GM21447 (cell line): ENCODE measurements at regions not wholly inside any gene's neighbourhood (a gene's known extent, or its start where the extent isn't known, plus 50 kb on each side); places are given as distances from the start of the nearest gene placed in this dataset.

Experiments
- ATAC-seq: cut with Tn5 transposase; IDR thresholded peaks from one replicate; pipeline ENCODE4 v1.9.1; 2021; ENCODE audit not compliant: unreplicated experiment

DNA sequence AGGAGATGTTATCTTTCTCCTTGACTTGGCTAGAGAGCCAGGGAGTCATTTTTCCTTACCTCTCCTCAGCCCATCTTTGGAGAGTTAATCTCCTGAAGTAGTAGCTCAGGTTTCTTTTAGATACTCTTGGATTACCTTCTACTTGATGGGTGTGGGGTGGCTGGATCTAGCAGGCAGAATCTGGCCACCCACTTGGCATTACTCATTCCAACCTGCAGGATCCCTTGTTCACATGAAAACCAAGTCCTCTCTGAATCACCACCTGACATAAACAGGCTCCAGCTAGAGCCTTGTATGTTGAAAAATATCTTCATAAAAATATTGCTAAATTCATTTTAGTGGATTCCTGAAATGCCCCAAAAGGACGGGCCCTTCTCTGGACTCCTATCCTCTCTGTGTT, 250.6 kb upstream of the PLET1 start:
- no peak for ATAC-seq

DNA sequence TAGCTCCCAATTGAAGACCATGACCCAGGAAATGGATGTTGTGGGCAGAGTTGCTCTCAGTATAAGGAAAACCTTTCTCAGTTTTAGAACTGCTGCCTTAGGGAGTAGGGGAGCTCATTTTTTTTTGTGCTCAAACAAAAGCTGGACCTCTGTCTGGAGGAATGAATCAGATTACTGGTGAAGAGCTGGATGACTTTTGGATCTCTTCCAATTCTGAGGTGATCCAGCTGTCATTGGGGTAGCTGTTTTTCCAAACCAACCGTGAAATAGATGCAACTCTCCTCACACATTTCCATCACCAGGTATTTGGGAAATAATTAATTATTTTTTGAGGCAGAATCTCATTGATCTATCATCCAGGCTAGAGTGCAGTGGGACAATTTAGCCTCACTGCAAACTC, 251.3 kb upstream of the PLET1 start:
- ATAC-seq = no peak

- no peak for ATAC-seq
Observed at GRCh38 chr11:112513417-112513816, 252.8 kb upstream of the PLET1 start.

- no peak for ATAC-seq
Observed at GRCh38 chr11:112514011-112514740, 253.5 kb upstream of the PLET1 start.

- no peak for ATAC-seq
Observed at GRCh38 chr11:112516261-112516660, 255.6 kb upstream of the PLET1 start.

- no peak for ATAC-seq
Observed at GRCh38 chr11:112516755-112517154, 256.1 kb upstream of the PLET1 start.

- ATAC-seq = no peak
Observed at GRCh38 chr11:112518371-112518770, 257.7 kb upstream of the PLET1 start.

DNA sequence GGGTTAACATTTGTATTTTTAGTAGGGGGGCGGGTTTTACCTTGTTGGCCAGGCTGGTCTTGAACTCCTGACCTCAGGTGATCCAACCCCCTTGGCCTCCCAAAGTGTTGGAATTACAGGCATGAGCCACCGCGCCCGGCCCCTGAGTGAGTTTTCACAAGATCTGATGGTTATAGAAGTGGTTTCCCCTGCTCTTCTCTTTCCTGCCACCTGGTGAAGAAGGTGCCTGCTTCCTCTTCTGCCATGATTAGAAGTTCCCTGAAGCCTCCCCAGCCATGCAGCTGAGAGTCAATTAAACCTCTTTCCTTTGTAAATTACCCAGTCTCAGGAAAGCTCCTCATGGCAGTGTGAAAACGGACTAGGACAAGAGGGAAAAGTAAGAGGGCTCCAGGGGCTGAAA, 259.1 kb upstream of the PLET1 start:
- ATAC-seq = no peak

GRCh38 chr11:112520354-112520753, 259.7 kb upstream of the PLET1 start:
- ATAC-seq = no peak

DNA sequence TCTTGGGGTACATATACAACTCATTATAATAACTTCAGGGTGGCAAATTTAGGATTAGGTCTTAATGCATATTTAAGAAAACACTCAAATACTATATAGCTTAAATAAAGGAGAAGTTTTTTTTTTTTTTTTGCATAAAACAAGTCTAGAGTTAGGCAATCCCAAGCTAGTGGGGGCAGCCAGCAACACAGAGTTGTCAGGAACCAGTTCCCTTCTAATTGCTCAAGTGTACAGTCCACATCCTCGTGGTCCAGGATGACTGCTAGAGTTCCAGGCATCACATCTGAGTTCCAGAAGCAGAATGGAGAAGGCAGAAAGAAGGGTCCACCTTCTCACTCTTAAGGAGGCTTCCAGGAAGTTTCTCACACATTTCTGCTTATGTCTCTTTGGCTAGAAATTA, 261.9 kb upstream of the PLET1 start:
- no peak for ATAC-seq

DNA sequence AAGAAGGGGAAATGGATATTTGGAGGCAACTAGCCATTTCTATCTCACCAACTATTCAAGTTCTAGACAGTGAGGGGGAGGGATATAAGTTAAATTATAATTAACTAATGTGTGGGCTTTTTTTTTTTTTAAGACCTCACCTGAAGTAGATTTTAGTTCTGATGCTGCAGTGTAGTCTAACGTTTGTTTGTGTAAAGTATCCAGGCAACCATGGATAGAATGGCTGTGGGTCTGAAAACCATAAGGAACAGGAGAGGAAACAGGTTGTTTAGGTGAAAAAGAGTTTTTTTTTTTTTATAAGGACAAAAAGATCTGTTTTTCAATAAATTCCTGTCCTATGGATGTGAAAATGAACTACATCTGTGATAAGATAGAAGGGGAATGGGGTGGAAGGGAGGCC, 262.4 kb upstream of the PLET1 start:
- no peak for ATAC-seq

GRCh38 chr11:112523477-112523876, 262.8 kb upstream of the PLET1 start:
- ATAC-seq = no peak

GRCh38 chr11:112523951-112524350, 263.3 kb upstream of the PLET1 start:
- no peak for ATAC-seq

DNA sequence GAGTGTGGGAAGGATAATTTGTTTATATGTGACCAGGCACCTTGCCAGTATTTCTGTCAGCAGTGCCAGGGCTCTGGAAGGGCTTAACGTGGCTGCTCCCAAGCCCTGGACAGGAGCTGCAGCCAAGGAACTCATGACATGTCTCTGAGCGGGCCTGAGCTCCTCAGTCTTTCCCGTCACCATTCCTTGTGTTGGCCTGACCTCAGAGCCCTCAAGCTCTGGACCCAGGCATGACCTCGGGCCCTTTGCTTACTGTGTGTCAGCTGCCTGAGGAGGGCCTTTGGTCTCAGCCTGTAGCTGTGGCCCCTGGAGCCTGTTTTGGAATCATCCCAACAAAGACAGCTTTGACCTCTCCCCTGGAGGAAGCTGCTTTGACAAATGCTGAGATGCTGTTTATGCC, 264.1 kb upstream of the PLET1 start:
- no peak for ATAC-seq

- ATAC-seq = no peak
Observed at GRCh38 chr11:112525270-112525669, 264.6 kb upstream of the PLET1 start.

- ATAC-seq = no peak
Observed at GRCh38 chr11:112525844-112526590, 265.4 kb upstream of the PLET1 start.

DNA sequence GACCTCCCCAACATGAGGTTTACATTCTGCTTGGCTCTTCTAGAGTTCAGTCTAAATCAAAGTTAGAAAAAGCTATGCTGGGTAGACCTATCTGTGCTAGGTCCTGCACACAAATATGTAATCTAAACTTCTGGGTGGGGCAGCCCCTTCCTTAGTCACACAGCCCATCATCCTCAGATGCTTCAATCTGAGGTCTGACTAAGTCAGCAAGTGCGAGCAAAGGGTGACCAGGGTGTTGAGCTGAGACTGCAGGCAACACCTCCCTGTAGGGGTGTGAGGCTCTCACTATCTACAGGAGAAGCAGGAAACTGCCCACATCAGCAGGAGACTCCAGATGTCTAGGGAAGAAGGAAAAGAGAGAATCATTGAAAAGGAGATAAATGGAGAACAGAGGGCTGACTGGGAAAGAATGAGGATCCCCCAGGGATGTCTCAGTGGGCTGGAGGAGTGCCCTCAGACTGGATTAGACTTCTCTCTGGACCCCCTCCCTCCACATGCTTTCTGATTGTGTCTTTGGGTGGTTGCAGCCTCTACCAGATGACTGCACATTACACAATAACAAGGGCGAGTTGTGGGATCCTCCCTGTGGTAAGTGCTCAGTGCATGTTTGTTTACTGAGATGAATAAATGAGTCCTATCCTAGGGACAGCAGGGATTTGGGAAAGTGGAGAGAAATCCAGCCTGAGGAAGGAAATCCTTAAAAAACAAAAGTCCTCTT, 266.2 kb upstream of the PLET1 start:
- no peak for ATAC-seq

DNA sequence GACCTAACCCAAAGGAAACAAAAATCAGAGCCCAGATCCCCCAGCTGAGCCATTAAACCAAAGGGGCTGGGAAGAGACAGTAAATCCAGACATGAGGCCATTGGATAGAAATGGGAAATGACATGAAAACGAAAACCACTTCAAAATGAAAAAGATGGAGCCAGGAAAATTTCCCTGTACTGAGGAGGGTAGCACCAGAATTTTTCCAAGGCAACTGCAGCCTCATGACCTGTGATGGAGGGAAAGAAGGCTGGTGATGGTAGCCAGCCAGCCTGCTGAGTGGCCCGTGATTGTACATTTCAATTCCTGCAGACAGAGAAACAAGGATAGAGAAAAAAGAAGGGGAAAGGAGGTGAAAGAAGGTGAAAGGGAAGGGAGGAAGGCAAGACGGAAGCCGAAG, 268.4 kb upstream of the PLET1 start:
- ATAC-seq = no peak

- no peak for ATAC-seq
Observed at GRCh38 chr11:112532506-112532905, 271.8 kb upstream of the PLET1 start.

DNA sequence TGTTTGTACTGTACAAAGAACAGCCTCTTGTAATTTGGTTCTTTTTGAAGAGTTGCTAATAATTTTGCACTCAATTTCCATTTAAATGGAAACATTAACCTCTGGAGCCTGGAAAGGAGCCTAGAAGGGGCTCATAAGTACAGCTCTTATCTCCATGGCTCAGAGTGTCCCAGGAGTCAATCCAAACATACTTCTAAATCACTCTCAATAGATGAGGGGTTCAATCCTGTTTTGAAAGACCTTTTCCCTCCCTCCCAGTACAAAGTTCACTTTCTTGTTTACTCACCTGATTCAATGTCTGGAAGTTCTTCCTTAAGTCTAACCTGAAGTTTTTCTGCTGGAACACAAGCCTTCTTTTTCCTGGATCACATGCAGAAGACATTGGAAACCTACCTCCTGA, 273.0 kb upstream of the PLET1 start:
- ATAC-seq = no peak

DNA sequence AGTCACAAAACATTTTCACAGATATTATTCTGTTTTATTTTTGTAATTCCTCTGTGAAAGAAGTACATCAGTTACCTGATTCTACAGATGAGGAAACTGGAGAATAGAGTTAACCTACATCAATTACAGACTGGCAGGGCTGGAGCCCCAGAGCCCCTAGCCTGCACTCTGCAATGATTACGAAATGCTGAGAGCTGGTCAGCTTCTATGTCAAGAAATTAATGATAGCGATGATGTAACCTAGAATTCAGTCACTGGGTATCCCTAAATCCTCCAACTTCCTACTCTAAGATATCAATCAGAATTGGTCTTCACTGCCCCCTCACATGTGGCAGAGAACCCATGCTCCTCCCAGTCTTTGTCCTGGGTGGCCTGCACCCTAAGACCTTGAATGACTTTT, 273.5 kb upstream of the PLET1 start:
- ATAC-seq = no peak

DNA sequence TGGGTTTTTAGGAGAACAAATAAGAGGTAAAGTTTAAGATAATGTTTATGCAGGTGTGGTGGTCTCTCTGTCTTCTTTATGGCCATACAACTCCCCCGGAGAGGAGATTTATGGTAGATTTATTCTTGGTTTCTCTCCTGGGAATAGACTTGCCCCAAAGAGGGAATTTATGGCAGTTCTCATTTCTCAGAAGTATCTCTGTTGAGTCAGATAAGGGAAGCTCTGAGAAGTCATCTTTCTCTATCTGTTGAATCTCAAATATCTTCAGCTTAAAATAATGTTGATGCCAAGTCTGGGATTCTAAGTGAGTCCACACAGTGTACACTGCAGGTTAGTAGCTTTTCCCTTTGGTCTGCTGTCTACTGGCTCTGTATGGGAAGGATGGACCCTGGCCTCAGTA, 276.4 kb upstream of the PLET1 start:
- ATAC-seq = no peak
